Spleen (tissue), 7 donors: ENCODE measurements at regions not wholly inside any gene's neighbourhood (a gene's known extent, or its start where the extent isn't known, plus 50 kb on each side); places are given as distances from the start of the nearest gene placed in this dataset.

Source experiments
- CTCF ChIP-seq, 11 experiments: fragments of 200-600 bp in 7 of 11; fragments of 450-650 bp in 4 of 11; sonication (generic) in 4 of 11; IDR thresholded peaks in 8 of 11; conservative IDR thresholded peaks in 3 of 11; 1 replicate in 7 of 11; 2 replicates in 4 of 11; pipeline versions ENCODE4 v1.4.0 to v1.8.0; 2016 to 2021; ENCODE audit warnings: antibody characterized with exemption in 11 of 11, inconsistent platforms in 4 of 11, mild to moderate bottlenecking in 1 of 11
- POLR2A ChIP-seq, 3 donors: fragments of 450-650 bp; IDR thresholded peaks; one replicate each; pipeline ENCODE4 v1.5.1; 2017; ENCODE audit warnings: antibody characterized with exemption in 3 of 3, mild to moderate bottlenecking in 1 of 3
- donor health status: DM: no; HTN: no; CAD: no; lungs with moderate emphysema.
- donor health status: DM: no; HTN: no; CAD: no.
- donor health status: DM: no; HTN: no; CAD: no.

GRCh38 chr16:50989047-50989446 is 162.0 kb downstream of the SALL1 start:
- TF ChIP-seq CTCF (IDR thresholded peaks at IDR 0.05 in 8 of 11, conservative IDR thresholded peaks at IDR 0.05 in 3 of 11) = no peak
- no peak for TF ChIP-seq POLR2A (IDR thresholded peaks at IDR 0.05)
